Duodenal mucosa (tissue), 2 donors: ENCODE measurements at regions not wholly inside any gene's neighbourhood (a gene's known extent, or its start where the extent isn't known, plus 50 kb on each side); places are given as distances from the start of the nearest gene placed in this dataset.

Experiments used
- H3K27ac ChIP-seq: one replicate; pipeline ENCODE4 v1.7.0; 2013; ENCODE audit warnings: low read depth, low read length
- H3K27me3 ChIP-seq, 2 donors: one replicate each; pipeline ENCODE4 v1.7.0; 2013; ENCODE audit warnings: low read length in 2 of 2, control low read depth in 1 of 2; ENCODE audit not compliant: insufficient read depth in 2 of 2, control insufficient read depth in 1 of 2
- H3K36me3 ChIP-seq, 2 donors: one replicate each; pipeline ENCODE4 v1.7.0; 2013; ENCODE audit warnings: low read length in 2 of 2, control low read depth in 1 of 2; ENCODE audit not compliant: insufficient read depth in 2 of 2, control insufficient read depth in 1 of 2
- H3K4me1 ChIP-seq, 2 donors: one replicate each; pipeline ENCODE4 v1.7.0; 2013; ENCODE audit warnings: low read length in 2 of 2, control low read depth in 1 of 2; ENCODE audit not compliant: insufficient read depth in 2 of 2, control insufficient read depth in 1 of 2
- H3K4me3 ChIP-seq, 2 donors: one replicate each; pipeline ENCODE4 v1.7.0; 2013; ENCODE audit warnings: low read length in 2 of 2, low read depth in 1 of 2
- H3K9ac ChIP-seq, 2 donors: one replicate each; pipeline ENCODE4 v1.7.0; 2013; ENCODE audit warnings: low read length in 2 of 2, low read depth in 1 of 2
- H3K9me3 ChIP-seq, 2 donors: one replicate each; pipeline ENCODE4 v1.7.0; 2013; ENCODE audit warnings: low read length in 2 of 2, control low read depth in 1 of 2; ENCODE audit not compliant: control insufficient read depth in 1 of 2

- no peak overlapping the region for H3K9ac ChIP-seq
- H3K27me3 ChIP-seq, result no peaks in the 10 kb centered on the region
- no peaks in the 10 kb centered on the region for H3K4me1 ChIP-seq
- no peaks in the 10 kb centered on the region for H3K9me3 ChIP-seq
- no peak overlapping the region for H3K4me3 ChIP-seq
- H3K36me3 ChIP-seq, result no peaks in the 10 kb centered on the region
- H3K27ac ChIP-seq, result no peak overlapping the region
These were observed 159.1 kb upstream of the PDZRN3 start for GRCh38 chr3:73783811-73784210.

DNA sequence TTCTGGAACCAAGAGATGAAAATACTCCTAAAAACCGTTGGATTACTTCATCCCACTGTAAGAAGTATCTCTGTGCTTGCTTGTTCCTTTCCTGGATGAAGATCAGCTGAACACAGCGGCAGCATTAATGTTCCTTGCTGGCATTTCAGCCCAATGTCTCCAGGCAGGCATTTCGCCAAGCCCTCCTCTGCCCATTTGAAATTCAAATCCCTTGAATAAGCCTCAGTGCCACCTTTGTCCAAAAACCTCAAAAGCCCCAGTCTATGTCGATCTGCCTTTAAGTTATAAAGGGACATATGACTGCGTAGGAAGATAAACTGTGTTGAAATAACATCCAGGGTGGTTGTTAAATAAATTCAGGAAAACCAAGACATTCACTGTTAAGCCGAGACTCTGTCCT is 156.8 kb upstream of the PDZRN3 start:
- no peaks in the 10 kb centered on the region for H3K27me3 ChIP-seq
- no peak overlapping the region for H3K9ac ChIP-seq
- H3K36me3 ChIP-seq, result no peaks in the 10 kb centered on the region
- H3K9me3 ChIP-seq, result no peaks in the 10 kb centered on the region
- no peak overlapping the region for H3K4me3 ChIP-seq
- no peak overlapping the region for H3K27ac ChIP-seq
- H3K4me1 ChIP-seq, result no peaks in the 10 kb centered on the region

DNA sequence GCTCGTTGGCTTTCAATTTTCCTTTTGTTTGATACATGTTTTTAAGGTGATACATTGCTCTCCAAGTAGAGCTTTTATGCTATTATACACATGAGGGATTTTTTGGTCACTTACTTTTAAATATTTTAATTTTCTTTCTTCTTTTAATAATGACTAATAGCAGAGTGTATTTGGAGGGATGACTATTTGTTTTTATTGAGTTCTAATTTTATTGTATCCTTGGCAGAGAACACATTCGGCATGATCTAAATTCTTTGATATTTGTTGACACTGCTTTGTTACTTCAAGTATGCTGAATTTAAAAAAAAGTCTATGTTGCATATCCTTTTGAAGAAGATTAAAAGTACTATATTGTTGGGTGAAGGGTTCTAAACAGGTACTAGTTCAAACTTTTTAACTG is 149.9 kb upstream of the PDZRN3 start:
- no peak overlapping the region for H3K27ac ChIP-seq
- H3K4me3 ChIP-seq, result no peak overlapping the region
- no peak overlapping the region for H3K9ac ChIP-seq
- no peaks in the 10 kb centered on the region for H3K9me3 ChIP-seq
- H3K4me1 ChIP-seq, result no peaks in the 10 kb centered on the region
- H3K27me3 ChIP-seq, result no peaks in the 10 kb centered on the region
- H3K36me3 ChIP-seq, result no peaks in the 10 kb centered on the region

- Histone ChIP-seq H3K4me3 (no peak overlapping the region), H3K36me3 (no peaks in the 10 kb centered on the region), H3K4me1 (no peaks in the 10 kb centered on the region), H3K9me3 (no peaks in the 10 kb centered on the region), H3K27me3 (no peaks in the 10 kb centered on the region), H3K27ac (no peak overlapping the region), H3K9ac (no peak overlapping the region)
These were observed 148.5 kb upstream of the PDZRN3 start for GRCh38 chr3:73773233-73773632.

- no peak overlapping the region for H3K4me3 ChIP-seq
- no peak overlapping the region for H3K27ac ChIP-seq
These were observed 147.5 kb upstream of the PDZRN3 start for GRCh38 chr3:73772076-73772886.

DNA sequence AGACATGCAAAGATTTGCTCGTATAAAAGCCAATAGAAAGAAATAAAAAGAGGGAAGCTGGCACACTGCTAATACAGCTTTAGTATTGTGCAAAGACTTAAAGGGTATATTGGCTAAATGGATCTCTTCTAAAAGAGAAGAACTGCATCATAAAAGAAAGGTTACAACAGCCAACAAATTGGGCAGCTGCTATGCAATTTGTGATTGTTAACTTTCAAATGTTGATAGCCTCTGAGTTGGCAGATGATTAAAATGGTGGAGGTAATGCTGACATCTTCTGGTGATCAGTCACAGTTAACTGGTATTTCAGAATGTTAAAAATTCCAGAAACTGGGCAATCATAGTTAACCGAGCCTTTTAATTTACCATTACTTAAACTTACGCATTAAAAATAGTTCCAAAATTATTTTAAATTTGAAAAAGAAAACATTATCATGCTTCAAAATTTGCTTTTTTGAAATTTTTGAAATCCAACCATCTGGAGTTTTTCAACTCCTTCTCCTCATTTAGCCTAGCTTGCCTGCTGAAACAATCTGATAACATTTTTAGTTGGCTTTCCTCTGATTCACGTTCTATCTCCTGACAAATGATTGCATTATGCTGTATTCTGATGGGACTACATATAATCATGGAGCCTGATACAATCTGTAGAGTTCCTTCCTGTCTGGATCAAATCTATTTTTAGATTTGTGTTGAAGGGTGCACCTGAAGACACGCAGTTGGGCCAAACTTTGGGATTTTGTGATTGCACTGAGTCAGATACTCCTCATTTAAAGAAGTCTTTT is 144.0 kb upstream of the PDZRN3 start:
- no peaks in the 10 kb centered on the region for H3K36me3 ChIP-seq
- no peak overlapping the region for H3K27ac ChIP-seq
- H3K9me3 ChIP-seq, result no peaks in the 10 kb centered on the region
- no peak overlapping the region for H3K9ac ChIP-seq
- no peaks in the 10 kb centered on the region for H3K4me1 ChIP-seq
- no peak overlapping the region for H3K4me3 ChIP-seq
- H3K27me3 ChIP-seq, result no peaks in the 10 kb centered on the region

More at GRCh38 chr3:73772076-73772886, 147.5 kb upstream of the PDZRN3 start:
- Histone ChIP-seq H3K27me3 (no peaks in the 10 kb centered on the region), H3K36me3 (no peaks in the 10 kb centered on the region), H3K9me3 (no peaks in the 10 kb centered on the region), H3K9ac (no peak overlapping the region), H3K4me1 (no peaks in the 10 kb centered on the region)

GRCh38 chr3:73766599-73767381 is 142.0 kb upstream of the PDZRN3 start:
- no peaks in the 10 kb centered on the region for H3K9me3 ChIP-seq
- H3K27ac ChIP-seq, result peak overlapping the region; percentile 34
- H3K36me3 ChIP-seq, result no peaks in the 10 kb centered on the region
- H3K4me3 ChIP-seq, result peak overlapping the region; percentile 49 to 64
- H3K4me1 ChIP-seq, result no peaks in the 10 kb centered on the region
- H3K27me3 ChIP-seq, result no peaks in the 10 kb centered on the region
- peak overlapping the region in 1 of 2 donors; percentile 42 for H3K9ac ChIP-seq

GRCh38 chr3:73765878-73766545 is 141.3 kb upstream of the PDZRN3 start:
- H3K9ac ChIP-seq, result no peak overlapping the region
- no peak overlapping the region for H3K27ac ChIP-seq
- no peaks in the 10 kb centered on the region for H3K4me1 ChIP-seq

DNA sequence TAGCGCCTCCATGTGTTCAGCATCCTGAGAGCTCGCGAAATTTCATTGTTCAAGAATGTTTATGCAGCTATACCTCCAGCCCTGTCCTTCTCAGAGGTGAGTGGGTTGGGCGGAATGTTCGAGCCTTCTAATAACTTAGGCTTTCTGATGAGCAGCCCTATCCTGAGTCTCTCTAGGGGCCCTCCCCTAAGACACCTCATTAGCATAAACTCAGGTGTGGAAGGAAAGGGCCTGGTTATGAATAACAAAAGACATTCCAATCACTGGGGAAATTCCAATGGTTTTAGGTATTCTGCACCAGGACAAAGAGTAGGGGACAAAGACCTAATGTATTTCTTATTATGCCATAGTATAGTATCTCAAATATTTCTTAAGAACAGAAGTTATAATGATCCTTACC is 138.1 kb upstream of the PDZRN3 start:
- Histone ChIP-seq H3K4me1 (no peaks in the 10 kb centered on the region), H3K27ac (no peak overlapping the region), H3K36me3 (no peaks in the 10 kb centered on the region), H3K27me3 (no peaks in the 10 kb centered on the region), H3K9me3 (no peaks in the 10 kb centered on the region), H3K4me3 (no peak overlapping the region), H3K9ac (no peak overlapping the region)

More at GRCh38 chr3:73765878-73766545, 141.3 kb upstream of the PDZRN3 start:
- no peaks in the 10 kb centered on the region for H3K36me3 ChIP-seq
- no peak overlapping the region for H3K4me3 ChIP-seq
- no peaks in the 10 kb centered on the region for H3K9me3 ChIP-seq
- H3K27me3 ChIP-seq, result no peaks in the 10 kb centered on the region
